HG02884 (cell line): ENCODE measurements at regions not wholly inside any gene's neighbourhood (a gene's known extent, or its start where the extent isn't known, plus 50 kb on each side); places are given as distances from the start of the nearest gene placed in this dataset.

Experiments used
- ATAC-seq: cut with Tn5 transposase; IDR thresholded peaks from one replicate; pipeline ENCODE4 v1.9.1; 2021; ENCODE audit warnings: mild to moderate bottlenecking, moderate library complexity; ENCODE audit not compliant: unreplicated experiment

GRCh38 chr9:36763778-36764177, 191.1 kb downstream of the MELK start:
- no peak for ATAC-seq

GRCh38 chr9:36764364-36765076, 191.8 kb downstream of the MELK start:
- ATAC-seq, result no peak

GRCh38 chr9:36765077-36765390, 192.3 kb downstream of the MELK start:
- ATAC-seq, result no peak

GRCh38 chr9:36765468-36766341, 193.0 kb downstream of the MELK start:
- peak; percentile 97 for ATAC-seq

- ATAC-seq, result no peak
Observed at GRCh38 chr9:36768677-36769076, 196.0 kb downstream of the MELK start.

GRCh38 chr9:36770025-36770424, 197.3 kb downstream of the MELK start:
- ATAC-seq, result no peak

- no peak for ATAC-seq
Observed at GRCh38 chr9:36772449-36773403, 200.0 kb downstream of the MELK start.

GRCh38 chr9:36778682-36779081, 206.0 kb downstream of the MELK start:
- no peak for ATAC-seq

- ATAC-seq, result no peak
Observed at GRCh38 chr9:36779582-36779981, 206.9 kb downstream of the MELK start.

GRCh38 chr9:36780186-36780585, 207.5 kb downstream of the MELK start:
- ATAC-seq, result no peak

GRCh38 chr9:36781533-36781932, 208.8 kb downstream of the MELK start:
- no peak for ATAC-seq
